PFSK-1 (cell line): ENCODE measurements at regions not wholly inside any gene's neighbourhood (a gene's known extent, or its start where the extent isn't known, plus 50 kb on each side); places are given as distances from the start of the nearest gene placed in this dataset.

Experiments
- POLR2AphosphoS5 ChIP-seq: IDR thresholded peaks from 2 replicates; pipeline ENCODE4 v1.6.1; 2012; ENCODE audit warnings: low read depth, mild to moderate bottlenecking, control low read depth, low read length, moderate library complexity
- REST ChIP-seq, 2 experiments: IDR thresholded peaks; 2 replicates each; pipeline versions ENCODE4 v1.6.1 to v1.8.0; 2011 to 2012; ENCODE audit warnings: low read depth in 2 of 2, low read length in 2 of 2, control low read depth in 1 of 2, inconsistent platforms in 1 of 2, mild to moderate bottlenecking in 1 of 2, moderate library complexity in 1 of 2; ENCODE audit not compliant: insufficient read depth in 1 of 2

- TF ChIP-seq POLR2AphosphoS5, result no peak
- TF ChIP-seq REST (IDR thresholded peaks at IDR 0.05; ENCODE audit: insufficient read depth in 1 of 2, low read depth in 2 of 2, low read length in 2 of 2), result no peak
Measured at GRCh38 chr22:48378673-48379072, 1449.0 kb downstream of the BRD1 start.
